H1 (cell line): ENCODE measurements at regions not wholly inside any gene's neighbourhood (a gene's known extent, or its start where the extent isn't known, plus 50 kb on each side); places are given as distances from the start of the nearest gene placed in this dataset.

Source experiments
- CTCF ChIA-PET: fragments of 300-600 bp; sonication (Branson Sonifier 250); formaldehyde crosslinking; loops from one replicate; lab custom pipeline; 2021; ENCODE audit not compliant: partially characterized antibody; lab: Charles Lee
- POLR2A ChIA-PET: fragments of 300-600 bp; sonication (Branson Sonifier 250); formaldehyde crosslinking; loops from one replicate; lab custom pipeline; 2021; ENCODE audit warnings: inconsistent platforms; ENCODE audit not compliant: partially characterized antibody; lab: Charles Lee
- DNase-seq, 2 experiments: peaks; one replicate each; pipeline versions ENCODE4 v3.0.0 to v3.0.0-alpha.2; 2010 to 2022; ENCODE audit warnings: low spot score in 2 of 2, low read depth in 1 of 2, mixed read lengths in 1 of 2
- FAIRE-seq: peaks from 2 replicates; lab custom pipeline; 2011; peaks lifted over from hg19 to GRCh38; lab: Jason Lieb, UNC
- H2AFZ ChIP-seq: 2 replicates; pipeline ENCODE4 v1.8.1; 2012; ENCODE audit warnings: low read length, inconsistent platforms
- H2AK5ac ChIP-seq: 2 replicates; pipeline ENCODE4 v1.6.1; 2013; ENCODE audit warnings: low read depth, low read length
- H2BK120ac ChIP-seq: replicated peaks from 2 replicates; pipeline ENCODE3; 2013; ENCODE audit warnings: low read depth, low read length, inconsistent platforms
- H2BK12ac ChIP-seq: 2 replicates; pipeline ENCODE4 v1.6.1; 2013; ENCODE audit warnings: low read depth, low read length
- H2BK15ac ChIP-seq: 2 replicates; pipeline ENCODE4 v1.6.1; 2013; ENCODE audit warnings: low read length
- H2BK20ac ChIP-seq: 2 replicates; pipeline ENCODE4 v1.6.1; 2013; ENCODE audit warnings: low read length
- H2BK5ac ChIP-seq: 2 replicates; pipeline ENCODE4 v1.6.1; 2013; ENCODE audit warnings: low read depth, low read length
- H3K14ac ChIP-seq: 2 replicates; pipeline ENCODE4 v1.6.1; 2013; ENCODE audit warnings: inconsistent platforms; ENCODE audit not compliant: insufficient read length
- H3K18ac ChIP-seq: 2 replicates; pipeline ENCODE4 v1.6.1; 2013; ENCODE audit warnings: low read length; ENCODE audit errors: extremely low read depth
- H3K23ac ChIP-seq: 2 replicates; pipeline ENCODE4 v1.6.1; 2013; ENCODE audit warnings: inconsistent platforms; ENCODE audit not compliant: insufficient read length
- H3K23me2 ChIP-seq: 2 replicates; pipeline ENCODE4 v1.6.1; 2013; ENCODE audit warnings: low read depth, low read length
- H3K27ac ChIP-seq: 2 replicates; pipeline ENCODE4 v1.6.1; 2011; ENCODE audit warnings: low read depth, low read length, inconsistent platforms
- H3K27me3 ChIP-seq, 4 experiments: replicated peaks in 1 of 4; 1 replicate in 1 of 4; 2 replicates in 3 of 4; pipeline versions ENCODE4 v1.6.1 to v1.8.1; 2011 to 2013; ENCODE audit warnings: low read length in 3 of 4, mild to moderate bottlenecking in 3 of 4, inconsistent platforms in 2 of 4, mixed read lengths in 2 of 4, moderate library complexity in 1 of 4; ENCODE audit not compliant: control insufficient read depth in 3 of 4, insufficient read depth in 3 of 4; ENCODE audit errors: extremely low read depth in 1 of 4
- H3K36me3 ChIP-seq, 4 experiments: 2 replicates each; pipeline versions ENCODE4 v1.6.1 to v1.8.1; 2011 to 2013; ENCODE audit warnings: mild to moderate bottlenecking in 4 of 4, low read length in 3 of 4, moderate library complexity in 2 of 4, control low read depth in 1 of 4, inconsistent platforms in 1 of 4; ENCODE audit not compliant: insufficient read depth in 4 of 4, control insufficient read depth in 2 of 4
- H3K4ac ChIP-seq: replicated peaks from 2 replicates; pipeline ENCODE3; 2013; ENCODE audit warnings: low read length, low read depth, mixed read lengths, inconsistent platforms; ENCODE audit not compliant: insufficient read length
- H3K4me1 ChIP-seq, 4 experiments: replicated peaks in 1 of 4; 1 replicate in 1 of 4; 2 replicates in 3 of 4; pipeline versions ENCODE4 v1.6.1 to v1.8.1; 2011 to 2013; ENCODE audit warnings: low read length in 3 of 4, inconsistent platforms in 2 of 4, mixed read lengths in 1 of 4; ENCODE audit not compliant: insufficient read depth in 4 of 4, control insufficient read depth in 3 of 4
- H3K4me2 ChIP-seq, 2 experiments: 2 replicates each; pipeline versions ENCODE4 v1.6.1 to v1.8.1; 2011 to 2013; ENCODE audit warnings: low read depth in 2 of 2, low read length in 2 of 2, control low read depth in 1 of 2, inconsistent platforms in 1 of 2, mild to moderate bottlenecking in 1 of 2; ENCODE audit not compliant: insufficient read depth in 1 of 2
- H3K4me3 ChIP-seq, 4 experiments: fragments of 200-600, 300-600 bp in 1 of 4; sonication (generic), shearing (Covaris generic), sonication (Bioruptor Twin) in 1 of 4; 2 replicates each; pipeline versions ENCODE4 v1.5.1 to v1.8.1; 2011 to 2016; ENCODE audit warnings: low read length in 4 of 4, low read depth in 3 of 4, control low read depth in 2 of 4, inconsistent platforms in 2 of 4, mild to moderate bottlenecking in 2 of 4, mixed read lengths in 1 of 4, moderate library complexity in 1 of 4; ENCODE audit not compliant: insufficient read depth in 2 of 4; ENCODE audit errors: extremely low read depth in 1 of 4
- H3K56ac ChIP-seq: replicated peaks from 2 replicates; pipeline ENCODE3; 2013; ENCODE audit warnings: low read depth, mild to moderate bottlenecking, mixed read lengths, low read length, inconsistent platforms; ENCODE audit not compliant: insufficient read length
- H3K79me1 ChIP-seq: 2 replicates; pipeline ENCODE4 v1.6.1; 2013; ENCODE audit warnings: low read depth, low read length, control low read depth
- H3K79me2 ChIP-seq, 2 experiments: 2 replicates each; pipeline versions ENCODE4 v1.6.1 to v1.8.1; 2012 to 2013; ENCODE audit warnings: low read length in 2 of 2, mild to moderate bottlenecking in 2 of 2, inconsistent platforms in 1 of 2; ENCODE audit not compliant: insufficient read depth in 2 of 2, control insufficient read depth in 1 of 2
- H3K9ac ChIP-seq, 4 experiments: replicated peaks in 1 of 4; 1 replicate in 1 of 4; 2 replicates in 3 of 4; pipeline versions ENCODE4 v1.6.1 to v1.8.1; 2011 to 2013; ENCODE audit warnings: low read depth in 3 of 4, low read length in 3 of 4, control low read depth in 2 of 4, mild to moderate bottlenecking in 2 of 4, moderate library complexity in 2 of 4, inconsistent platforms in 1 of 4; ENCODE audit errors: extremely low read depth in 1 of 4
- H3K9me3 ChIP-seq, 2 experiments: 2 replicates each; pipeline versions ENCODE4 v1.6.1 to v1.8.1; 2012 to 2013; ENCODE audit warnings: mild to moderate bottlenecking in 2 of 2, moderate library complexity in 2 of 2, control low read depth in 1 of 2, inconsistent platforms in 1 of 2, low read depth in 1 of 2, low read length in 1 of 2, mixed read lengths in 1 of 2; ENCODE audit not compliant: insufficient read depth in 2 of 2
- H4K20me1 ChIP-seq, 2 experiments: replicated peaks in 1 of 2; 2 replicates each; pipeline versions ENCODE3 to v1.8.1; 2011 to 2013; ENCODE audit warnings: inconsistent platforms in 2 of 2, low read length in 2 of 2, mild to moderate bottlenecking in 1 of 2; ENCODE audit not compliant: insufficient read depth in 2 of 2, control insufficient read depth in 1 of 2
- H4K5ac ChIP-seq: 2 replicates; pipeline ENCODE4 v1.6.1; 2013; ENCODE audit warnings: low read length, low read depth, mixed read lengths, inconsistent platforms; ENCODE audit not compliant: insufficient read length
- H4K8ac ChIP-seq: 2 replicates; pipeline ENCODE4 v1.8.0; 2013; ENCODE audit warnings: mild to moderate bottlenecking, moderate library complexity, low read length, inconsistent platforms; ENCODE audit not compliant: insufficient read depth; ENCODE audit errors: extremely low read depth
- H4K91ac ChIP-seq: replicated peaks from 2 replicates; pipeline ENCODE3; 2013; ENCODE audit warnings: low read length, mixed read lengths, inconsistent platforms; ENCODE audit not compliant: insufficient read length
- ASH2L ChIP-seq: fragments of 200-600, 300-600 bp; sonication (generic); IDR thresholded peaks from one replicate; pipeline ENCODE4 v1.7.1; 2017; ENCODE audit warnings: low read length
- CEBPB ChIP-seq: IDR thresholded peaks from 2 replicates; pipeline ENCODE4 v1.6.1; 2012; ENCODE audit warnings: low read depth, low read length
- CREB1 ChIP-seq: IDR thresholded peaks from 2 replicates; pipeline ENCODE4 v1.6.1; 2012; ENCODE audit warnings: inconsistent platforms
- JUN ChIP-seq: IDR thresholded peaks from 2 replicates; pipeline ENCODE4 v1.6.1; 2011; ENCODE audit warnings: low read depth, mild to moderate bottlenecking, improper control_type of control experiment, low read length
- KDM1A ChIP-seq: fragments of 200-600, 300-600 bp; sonication (generic); IDR thresholded peaks from 2 replicates; pipeline ENCODE4 v1.7.1; 2016; ENCODE audit warnings: mild to moderate bottlenecking, low read length, borderline replicate concordance
- POLR2A ChIP-seq, 2 experiments: IDR thresholded peaks; 1 replicate in 1 of 2; 2 replicates in 1 of 2; pipeline ENCODE4 v1.6.1; 2011; ENCODE audit warnings: low read depth in 2 of 2, low read length in 2 of 2, mild to moderate bottlenecking in 2 of 2; ENCODE audit errors: control extremely low read depth in 1 of 2
- POLR2AphosphoS5 ChIP-seq: IDR thresholded peaks from 2 replicates; pipeline ENCODE4 v1.6.1; 2011; ENCODE audit warnings: low read depth, low read length
- RBBP5 ChIP-seq: IDR thresholded peaks from 2 replicates; pipeline ENCODE4 v1.7.1; 2012; ENCODE audit warnings: low read depth, mild to moderate bottlenecking, inconsistent platforms, low read length, moderate library complexity, borderline replicate concordance
- SIRT6 ChIP-seq: IDR thresholded peaks from one replicate; pipeline ENCODE4 v1.7.1; 2012; ENCODE audit warnings: low read length, inconsistent platforms
- WGBS, 2 experiments: shearing (Covaris generic) in 1 of 2; methylation state at CpG; one replicate each; pipeline versions ENCODE4 v1.1.6 to v1.1.7; 2013 to 2015; ENCODE audit warnings: low lambda C conversion rate in 2 of 2, mixed read lengths in 2 of 2, inconsistent platforms in 1 of 2, low coverage in 1 of 2, missing lambda C conversion rate in 1 of 2; ENCODE audit not compliant: insufficient replicate concordance in 2 of 2, insufficient coverage in 1 of 2, insufficient read length in 1 of 2; ENCODE audit errors: extremely low coverage in 1 of 2, missing lambda C conversion rate in 1 of 2; 5-methylcytosine and 5-hydroxymethylcytosine counted together

- 89% methylated on average over 3 of the region's 3 CpGs; no CpG with 5 or more reads in 1 of the 2 experiments for WGBS, 2 experiments
- no peaks in the 10 kb centered on the region for H3K4me1 ChIP-seq
These were observed 108.8 kb downstream of the GYPC start for GRCh38 chr2:126764686-126765265.

More at GRCh38 chr2:126764686-126765265, 108.8 kb downstream of the GYPC start:
- H3K9me3 ChIP-seq: no peaks in the 10 kb centered on the region
- TF ChIP-seq CEBPB: no peak
- TF ChIP-seq CREB1: no peak
- TF ChIP-seq SIRT6: no peak
- no peak for TF ChIP-seq POLR2AphosphoS5
- TF ChIP-seq JUN: no peak
- no peak for TF ChIP-seq ASH2L
- TF ChIP-seq RBBP5: no peak
- no peak for TF ChIP-seq KDM1A
- no peak for TF ChIP-seq POLR2A (IDR thresholded peaks at IDR 0.05; ENCODE audit: control extremely low read depth in 1 of 2, low read depth in 2 of 2, low read length in 2 of 2)
- no peaks in the 10 kb centered on the region for H3K79me2 ChIP-seq
- H3K4me2 ChIP-seq: no peak overlapping the region
- no peak overlapping the region for H3K23ac ChIP-seq
- FAIRE-seq: no peak
- no peaks in the 10 kb centered on the region for H3K27me3 ChIP-seq
- no peak overlapping the region for H2BK20ac ChIP-seq
- CTCF ChIA-PET: interaction anchor here (0.6 to 1.3 kb wide), 2 partner anchors 11 to 15 kb away, joined by 3 to 4 read pairs; no protein-coding TSS in a partner anchor
- POLR2A ChIA-PET: interaction anchor here (0.6 to 0.7 kb wide), 3 partner anchors 37 to 1400 kb away, joined by 3 read pairs; no protein-coding TSS in a partner anchor
- H3K4me3 ChIP-seq: no peak overlapping the region
- no peak overlapping the region for H4K8ac ChIP-seq
- no peaks in the 10 kb centered on the region for H3K79me1 ChIP-seq
- no peak overlapping the region for H2BK120ac ChIP-seq
- H4K5ac ChIP-seq: no peak overlapping the region
- no peak overlapping the region for H3K27ac ChIP-seq
- no peak overlapping the region for H3K14ac ChIP-seq
- H4K20me1 ChIP-seq: no peaks in the 10 kb centered on the region
- H2BK5ac ChIP-seq: no peak overlapping the region
- no peak overlapping the region for H2BK12ac ChIP-seq
- H2BK15ac ChIP-seq: no peak overlapping the region
- H3K36me3 ChIP-seq: no peaks in the 10 kb centered on the region
- H3K18ac ChIP-seq: no peak overlapping the region
- H4K91ac ChIP-seq: no peak overlapping the region
- no peak overlapping the region for H3K4ac ChIP-seq
- H3K9ac ChIP-seq: no peak overlapping the region
- no peak overlapping the region for H2AFZ ChIP-seq
- no peak overlapping the region for H3K56ac ChIP-seq
- no peak for DNase-seq
- no peaks in the 10 kb centered on the region for H3K23me2 ChIP-seq
- H2AK5ac ChIP-seq: no peak overlapping the region
